Nephron (organoid): ENCODE measurements at regions not wholly inside any gene's neighbourhood (a gene's known extent, or its start where the extent isn't known, plus 50 kb on each side); places are given as distances from the start of the nearest gene placed in this dataset.
A peak's percentile ranks its signal among the peaks of the same experiment; 100 is the strongest.

Source experiments
- H3K27ac Mint-ChIP-seq, 3 experiments: 2 replicates each; pipeline ENCODE4 v1.8.0; 2020; ENCODE audit warnings: mixed read lengths in 3 of 3, mild to moderate bottlenecking in 2 of 3, moderate library complexity in 1 of 3
- H3K27me3 Mint-ChIP-seq: 2 replicates; pipeline ENCODE4 v1.8.0; 2021; ENCODE audit warnings: low read depth, mild to moderate bottlenecking, moderate library complexity, mixed read lengths
- H3K36me3 Mint-ChIP-seq: 2 replicates; pipeline ENCODE4 v1.8.0; 2020; ENCODE audit warnings: low read depth, mixed read lengths
- H3K4me1 Mint-ChIP-seq: 2 replicates; pipeline ENCODE4 v1.8.0; 2020; ENCODE audit warnings: mixed read lengths
- H3K4me3 Mint-ChIP-seq, 3 experiments: 2 replicates each; pipeline ENCODE4 v1.8.0; 2020; ENCODE audit warnings: mild to moderate bottlenecking in 3 of 3, mixed read lengths in 3 of 3, moderate library complexity in 2 of 3
- H3K9me3 Mint-ChIP-seq: 2 replicates; pipeline ENCODE4 v1.8.0; 2020; ENCODE audit warnings: mixed read lengths
- CTCF ChIP-seq, 3 experiments: fragments of 200-600 bp; sonication (generic); IDR thresholded peaks; one replicate each; pipeline ENCODE4 v1.5.0; 2021; ENCODE audit warnings: antibody characterized with exemption in 3 of 3; ENCODE audit not compliant: unreplicated experiment in 3 of 3

GRCh38 chr4:11748164-11748872 is 319.6 kb upstream of the HS3ST1 start:
- no peak for TF ChIP-seq CTCF (IDR thresholded peaks at IDR 0.05; ENCODE audit: unreplicated experiment in 3 of 3)
- Mint-ChIP-seq H3K4me3 (no peak overlapping the region), H3K27me3 (no peaks in the 10 kb centered on the region), H3K4me1 (peaks cover 15% of the 10 kb centered on the region), H3K36me3 (no peaks in the 10 kb centered on the region), H3K9me3 (peaks cover 9% of the 10 kb centered on the region), H3K27ac (peak overlapping the region; percentile 17 to 62 (median 35))

GRCh38 chr4:11746734-11747133 is 318.0 kb upstream of the HS3ST1 start:
- Mint-ChIP-seq H3K4me1 (peaks cover 15% of the 10 kb centered on the region), H3K9me3 (peaks cover 5% of the 10 kb centered on the region), H3K27ac (no peak overlapping the region), H3K27me3 (no peaks in the 10 kb centered on the region), H3K4me3 (no peak overlapping the region), H3K36me3 (no peaks in the 10 kb centered on the region)
- TF ChIP-seq CTCF (IDR thresholded peaks at IDR 0.05; ENCODE audit: unreplicated experiment in 3 of 3): no peak

- Mint-ChIP-seq H3K4me1 (peaks cover 15% of the 10 kb centered on the region), H3K36me3 (no peaks in the 10 kb centered on the region), H3K9me3 (no peaks in the 10 kb centered on the region), H3K27me3 (no peaks in the 10 kb centered on the region), H3K4me3 (no peak overlapping the region), H3K27ac (no peak overlapping the region)
- no peak for TF ChIP-seq CTCF (IDR thresholded peaks at IDR 0.05; ENCODE audit: unreplicated experiment in 3 of 3)
Observed at GRCh38 chr4:11743976-11744375, 315.3 kb upstream of the HS3ST1 start.

- Mint-ChIP-seq H3K27ac (no peak overlapping the region), H3K36me3 (no peaks in the 10 kb centered on the region), H3K4me3 (no peak overlapping the region), H3K9me3 (no peaks in the 10 kb centered on the region), H3K27me3 (no peaks in the 10 kb centered on the region), H3K4me1 (peaks cover 11% of the 10 kb centered on the region)
- no peak for TF ChIP-seq CTCF (IDR thresholded peaks at IDR 0.05; ENCODE audit: unreplicated experiment in 3 of 3)
Observed at GRCh38 chr4:11743236-11743635, 314.5 kb upstream of the HS3ST1 start.

- H3K27me3 Mint-ChIP-seq: no peaks in the 10 kb centered on the region
- H3K36me3 Mint-ChIP-seq: no peaks in the 10 kb centered on the region
- no peaks in the 10 kb centered on the region for H3K9me3 Mint-ChIP-seq
- no peak overlapping the region for H3K27ac Mint-ChIP-seq
- no peak overlapping the region for H3K4me3 Mint-ChIP-seq
- TF ChIP-seq CTCF (IDR thresholded peaks at IDR 0.05; ENCODE audit: unreplicated experiment in 3 of 3): no peak
- peaks cover 5% of the 10 kb centered on the region for H3K4me1 Mint-ChIP-seq
Observed at GRCh38 chr4:11741190-11741652, 312.5 kb upstream of the HS3ST1 start.

- Mint-ChIP-seq H3K4me1 (peaks cover 5% of the 10 kb centered on the region), H3K27ac (no peak overlapping the region), H3K36me3 (no peaks in the 10 kb centered on the region), H3K4me3 (no peak overlapping the region), H3K9me3 (no peaks in the 10 kb centered on the region), H3K27me3 (no peaks in the 10 kb centered on the region)
- no peak for TF ChIP-seq CTCF (IDR thresholded peaks at IDR 0.05; ENCODE audit: unreplicated experiment in 3 of 3)
Observed at GRCh38 chr4:11739992-11740391, 311.3 kb upstream of the HS3ST1 start.
